Left lung (tissue), 4 donors: ENCODE measurements at regions not wholly inside any gene's neighbourhood (a gene's known extent, or its start where the extent isn't known, plus 50 kb on each side); places are given as distances from the start of the nearest gene placed in this dataset.
A peak's percentile ranks its signal among the peaks of the same experiment; 100 is the strongest.

Experiments
- ATAC-seq: fragments of 200-7000 bp; cut with Tn5 transposase; one replicate; pipeline ENCODE4 v1.9.1; 2020; ENCODE audit warnings: moderate library complexity
- DNase-seq, 4 donors: peaks; one replicate each; pipeline ENCODE4 v3.0.0-alpha.2; 2013 to 2020
- H3K27ac ChIP-seq, 2 donors: fragments of 200-600 bp; sonication (generic) in 1 of 2; one replicate each; pipeline versions ENCODE4 v1.5.0 to v1.8.0; 2020 to 2021
- H3K27me3 ChIP-seq, 2 donors: fragments of 200-600 bp; sonication (generic) in 1 of 2; one replicate each; pipeline versions ENCODE4 v1.5.0 to v1.8.0; 2020 to 2021
- H3K36me3 ChIP-seq, 2 donors: fragments of 200-600 bp; sonication (generic) in 1 of 2; one replicate each; pipeline versions ENCODE4 v1.5.0 to v1.8.0; 2020 to 2021
- H3K4me1 ChIP-seq, 2 donors: fragments of 200-600 bp; one replicate each; pipeline ENCODE4 v1.8.0; 2021
- H3K4me3 ChIP-seq, 2 donors: fragments of 200-600 bp; sonication (generic) in 1 of 2; one replicate each; pipeline versions ENCODE4 v1.5.0 to v1.8.0; 2020 to 2021; ENCODE audit warnings: mild to moderate bottlenecking in 1 of 2
- H3K9me3 ChIP-seq, 2 donors: fragments of 200-600 bp; sonication (generic) in 1 of 2; one replicate each; pipeline versions ENCODE4 v1.5.0 to v1.8.0; 2020 to 2021
- intact Hi-C, 2 donors: fragments of 100-400 bp; cut with DNase I; formaldehyde crosslinking; loops; one replicate each; pipeline versions ENCODE4 v1.11.2 to v1.14.2; 2022
- TF ChIP-seq, protein P1 (sequence below), 2 donors: fragments of 200-600 bp; sonication (generic) in 1 of 2; IDR thresholded peaks; one replicate each; pipeline versions ENCODE4 v1.5.0 to v1.8.0; 2021; ENCODE audit warnings: antibody characterized with exemption in 2 of 2
- donor health status: DM: no; HTN: yes; CAD: no.
- donor health status: DM: no; HTN: no; CAD: no.

- H3K4me3 ChIP-seq, result no peak overlapping the region
- no peaks in the 10 kb centered on the region for H3K27me3 ChIP-seq
- ATAC-seq, result no peak
- TF ChIP-seq, protein P1, sequence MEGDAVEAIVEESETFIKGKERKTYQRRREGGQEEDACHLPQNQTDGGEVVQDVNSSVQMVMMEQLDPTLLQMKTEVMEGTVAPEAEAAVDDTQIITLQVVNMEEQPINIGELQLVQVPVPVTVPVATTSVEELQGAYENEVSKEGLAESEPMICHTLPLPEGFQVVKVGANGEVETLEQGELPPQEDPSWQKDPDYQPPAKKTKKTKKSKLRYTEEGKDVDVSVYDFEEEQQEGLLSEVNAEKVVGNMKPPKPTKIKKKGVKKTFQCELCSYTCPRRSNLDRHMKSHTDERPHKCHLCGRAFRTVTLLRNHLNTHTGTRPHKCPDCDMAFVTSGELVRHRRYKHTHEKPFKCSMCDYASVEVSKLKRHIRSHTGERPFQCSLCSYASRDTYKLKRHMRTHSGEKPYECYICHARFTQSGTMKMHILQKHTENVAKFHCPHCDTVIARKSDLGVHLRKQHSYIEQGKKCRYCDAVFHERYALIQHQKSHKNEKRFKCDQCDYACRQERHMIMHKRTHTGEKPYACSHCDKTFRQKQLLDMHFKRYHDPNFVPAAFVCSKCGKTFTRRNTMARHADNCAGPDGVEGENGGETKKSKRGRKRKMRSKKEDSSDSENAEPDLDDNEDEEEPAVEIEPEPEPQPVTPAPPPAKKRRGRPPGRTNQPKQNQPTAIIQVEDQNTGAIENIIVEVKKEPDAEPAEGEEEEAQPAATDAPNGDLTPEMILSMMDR (IDR thresholded peaks at IDR 0.05), result no peak
- H3K4me1 ChIP-seq, result no peaks in the 10 kb centered on the region
- DNase-seq, result no peak
- intact Hi-C loops, result no loop called here
- no peaks in the 10 kb centered on the region for H3K36me3 ChIP-seq
- H3K9me3 ChIP-seq, result no peaks in the 10 kb centered on the region
- H3K27ac ChIP-seq, result no peak overlapping the region
Measured at GRCh38 chr3:193815246-193816027, 222.4 kb downstream of the OPA1 start.

DNA sequence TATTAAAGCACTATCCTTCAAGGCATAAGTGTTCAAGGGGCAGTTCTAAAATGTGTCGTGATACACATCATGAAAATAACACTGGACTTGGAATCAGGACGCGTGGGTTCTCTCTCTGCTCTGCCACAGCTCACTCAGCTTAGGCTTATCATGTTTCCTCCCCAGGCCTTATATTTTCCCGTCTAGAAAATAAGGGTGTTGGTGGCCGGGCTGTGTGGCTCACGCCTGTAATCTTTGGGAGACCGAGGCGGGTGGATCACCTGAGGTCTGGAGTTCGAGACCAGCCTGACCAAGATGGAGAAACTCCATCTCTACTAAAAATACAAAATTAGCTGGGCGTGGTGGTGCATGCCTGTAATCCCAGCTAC lies 223.0 kb downstream of the OPA1 start:
- DNase-seq (no peak), ATAC-seq (no peak)
- intact Hi-C loops, result no loop called here
- no peaks in the 10 kb centered on the region for H3K4me1 ChIP-seq
- no peaks in the 10 kb centered on the region for H3K9me3 ChIP-seq
- no peaks in the 10 kb centered on the region for H3K27me3 ChIP-seq
- no peak overlapping the region for H3K27ac ChIP-seq
- no peak overlapping the region for H3K4me3 ChIP-seq
- TF ChIP-seq, protein P1 (IDR thresholded peaks at IDR 0.05), result no peak
- no peaks in the 10 kb centered on the region for H3K36me3 ChIP-seq

- Histone ChIP-seq H3K27ac (no peak overlapping the region), H3K4me3 (no peak overlapping the region), H3K36me3 (no peaks in the 10 kb centered on the region), H3K4me1 (no peaks in the 10 kb centered on the region), H3K9me3 (no peaks in the 10 kb centered on the region), H3K27me3 (no peaks in the 10 kb centered on the region)
- TF ChIP-seq, protein P1 (IDR thresholded peaks at IDR 0.05), result no peak
- DNase-seq (peak in 3 of 4 donors; percentile 56 to 96 (median 93)), ATAC-seq (peak; percentile 80)
- intact Hi-C loops, result no loop called here
Measured at GRCh38 chr3:193816656-193817311, 223.8 kb downstream of the OPA1 start.

GRCh38 chr3:193819117-193820010 lies 226.4 kb downstream of the OPA1 start:
- ATAC-seq (peak; percentile 60), DNase-seq (no peak)
- Histone ChIP-seq H3K9me3 (no peaks in the 10 kb centered on the region), H3K4me3 (no peak overlapping the region), H3K4me1 (no peaks in the 10 kb centered on the region), H3K27ac (no peak overlapping the region), H3K36me3 (no peaks in the 10 kb centered on the region), H3K27me3 (no peaks in the 10 kb centered on the region)
- TF ChIP-seq, protein P1 (IDR thresholded peaks at IDR 0.05), result no peak
- intact Hi-C loops, result no loop called here
